GM12878 (cell line): ENCODE measurements at regions not wholly inside any gene's neighbourhood (a gene's known extent, or its start where the extent isn't known, plus 50 kb on each side); places are given as distances from the start of the nearest gene placed in this dataset.

Experiments used
- ATAC-seq: fragments of 200-7000 bp; cut with Tn5 transposase; 3 replicates; pipeline ENCODE4 v1.9.1; 2020; ENCODE audit warnings: mild to moderate bottlenecking, moderate library complexity
- BruUV-seq: library from RNA; stranded (reverse); fragments of 400-500 nt; replicated peaks from 2 replicates; lab custom pipeline; 2021; lab: Mats Ljungman, UMichigan
- CTCF ChIA-PET: fragments of 300-600 bp; sonication (Branson Sonifier 250); formaldehyde crosslinking; extraction: SDS; loops from one replicate; lab custom pipeline; 2021; ENCODE audit warnings: inconsistent platforms; lab: Yijun Ruan, JAX
- POLR2A ChIA-PET: fragments of 350-600 bp; formaldehyde crosslinking; extraction: SDS; loops from one replicate; lab custom pipeline; 2021; ENCODE audit warnings: inconsistent platforms; lab: Charles Lee
- RAD21 ChIA-PET: fragments of 300-600 bp; sonication (Branson Sonifier 250); formaldehyde crosslinking; loops from one replicate; lab custom pipeline; 2023; ENCODE audit warnings: antibody characterized with exemption; ENCODE audit not compliant: unreplicated experiment; lab: Charles Lee
- SMC1A ChIA-PET: fragments of 300-600 bp; sonication (Branson Sonifier 250); formaldehyde crosslinking; loops from one replicate; lab custom pipeline; 2023; ENCODE audit not compliant: unreplicated experiment, uncharacterized antibody; lab: Charles Lee
- DNase-seq: peaks from one replicate; pipeline ENCODE4 v3.0.0-alpha.2; 2011; ENCODE audit warnings: low read depth, low spot score
- FAIRE-seq: peaks from 3 replicates; lab custom pipeline; 2011; peaks lifted over from hg19 to GRCh38; lab: Jason Lieb, UNC
- H2AFZ ChIP-seq: 2 replicates; pipeline ENCODE4 v1.6.0; 2011; ENCODE audit warnings: low read depth, low read length, control low read depth; ENCODE audit not compliant: control insufficient read depth
- H3K27ac ChIP-seq: 2 replicates; pipeline ENCODE4 v1.5.1; 2011; ENCODE audit warnings: control low read depth; ENCODE audit not compliant: control insufficient read depth, insufficient read depth
- H3K27me3 ChIP-seq, 2 experiments: replicated peaks in 1 of 2; 2 replicates each; pipeline versions ENCODE4 v1.6.0 to v1.6.1; 2011; ENCODE audit warnings: low read length in 1 of 2; ENCODE audit not compliant: control insufficient read depth in 2 of 2, insufficient read depth in 2 of 2
- H3K36me3 ChIP-seq, 2 experiments: 2 replicates each; pipeline ENCODE4 v1.5.1; 2011; ENCODE audit warnings: low read length in 1 of 2; ENCODE audit not compliant: control insufficient read depth in 2 of 2, insufficient read depth in 2 of 2
- H3K4me1 ChIP-seq: 2 replicates; pipeline ENCODE4 v1.6.1; 2011; ENCODE audit warnings: mild to moderate bottlenecking, low read length, moderate library complexity, mixed read lengths; ENCODE audit not compliant: control insufficient read depth, insufficient read depth
- H3K4me2 ChIP-seq: 2 replicates; pipeline ENCODE4 v1.6.0; 2011; ENCODE audit warnings: control low read depth; ENCODE audit not compliant: control insufficient read depth, insufficient read depth
- H3K4me3 ChIP-seq: fragments of 200-600 bp; sonication (generic); 2 replicates; pipeline ENCODE4 v1.5.1; 2016
- H3K79me2 ChIP-seq: 2 replicates; pipeline ENCODE4 v1.6.0; 2011; ENCODE audit warnings: low read length; ENCODE audit not compliant: control insufficient read depth, insufficient read depth
- H3K9ac ChIP-seq: 2 replicates; pipeline ENCODE4 v1.8.0; 2011; ENCODE audit warnings: low read length, control low read depth, mixed read lengths; ENCODE audit not compliant: control insufficient read depth, insufficient read depth
- H3K9me3 ChIP-seq: replicated peaks from 3 replicates; pipeline ENCODE4 v1.5.1; 2011; ENCODE audit warnings: mild to moderate bottlenecking, low read length; ENCODE audit not compliant: control insufficient read depth, insufficient read depth
- H4K20me1 ChIP-seq: 2 replicates; pipeline ENCODE4 v1.6.0; 2011; ENCODE audit not compliant: control insufficient read depth, insufficient read depth
- ASH2L ChIP-seq: fragments of 300-600, 200-600 bp; sonication (generic); IDR thresholded peaks from 2 replicates; pipeline ENCODE4 v1.6.1; 2017; ENCODE audit warnings: low read depth, mild to moderate bottlenecking, borderline replicate concordance
- BMI1 ChIP-seq: fragments of 450-650 bp; IDR thresholded peaks from 2 replicates; pipeline ENCODE4 v1.6.1; 2016; ENCODE audit warnings: mild to moderate bottlenecking, moderate library complexity, borderline replicate concordance
- BRCA1 ChIP-seq: IDR thresholded peaks from 2 replicates; pipeline ENCODE4 v1.6.1; 2011; ENCODE audit warnings: low read depth, low read length, improper control_type of control experiment
- CREB1 ChIP-seq: IDR thresholded peaks from 2 replicates; pipeline ENCODE4 v1.6.1; 2012; ENCODE audit warnings: low read depth, mild to moderate bottlenecking, inconsistent platforms
- DPF2 ChIP-seq: fragments of 450-650 bp; IDR thresholded peaks from 2 replicates; pipeline ENCODE4 v1.6.1; 2017; ENCODE audit warnings: mild to moderate bottlenecking
- HDAC2 ChIP-seq: fragments of 200-600 bp; sonication (generic); IDR thresholded peaks from 2 replicates; pipeline ENCODE4 v1.6.1; 2017
- HDAC6 ChIP-seq: fragments of 200-600 bp; sonication (generic); IDR thresholded peaks from one replicate; pipeline ENCODE4 v1.8.0; 2017; ENCODE audit warnings: antibody characterized with exemption; ENCODE audit not compliant: unreplicated experiment
- IRF4 ChIP-seq: IDR thresholded peaks from 2 replicates; pipeline ENCODE4 v1.6.1; 2011; ENCODE audit warnings: low read depth, low read length
- MTA2 ChIP-seq: fragments of 450-650 bp; IDR thresholded peaks from 2 replicates; pipeline ENCODE4 v1.6.1; 2016; ENCODE audit warnings: low read depth, mild to moderate bottlenecking, moderate library complexity
- POLR2AphosphoS2 ChIP-seq: IDR thresholded peaks from 2 replicates; pipeline ENCODE4 v1.6.1; 2011; ENCODE audit warnings: low read depth, mild to moderate bottlenecking, low read length, improper control_type of control experiment, moderate library complexity
- REST ChIP-seq: IDR thresholded peaks from 2 replicates; pipeline ENCODE4 v1.6.1; 2012; ENCODE audit warnings: mild to moderate bottlenecking, low read depth, low read length
- SP1 ChIP-seq: IDR thresholded peaks from one replicate; pipeline ENCODE4 v1.6.1; 2011; ENCODE audit warnings: low read depth, low read length
- SREBF1 ChIP-seq: IDR thresholded peaks from 2 replicates; pipeline ENCODE4 v1.6.1; 2012; ENCODE audit warnings: mild to moderate bottlenecking, low read length
- TARDBP ChIP-seq: IDR thresholded peaks from 2 replicates; pipeline ENCODE4 v1.6.1; 2016; ENCODE audit warnings: borderline replicate concordance
- TCF12 ChIP-seq: IDR thresholded peaks from 2 replicates; pipeline ENCODE4 v1.6.1; 2011; ENCODE audit warnings: low read depth, mild to moderate bottlenecking, low read length
- TCF7 ChIP-seq: IDR thresholded peaks from 2 replicates; pipeline ENCODE4 v1.6.1; 2014; ENCODE audit warnings: antibody characterized with exemption, borderline replicate concordance
- USF2 ChIP-seq: IDR thresholded peaks from 2 replicates; pipeline ENCODE4 v1.6.1; 2011; ENCODE audit warnings: low read depth, low read length, improper control_type of control experiment, borderline replicate concordance
- WGBS: methylation state at CpG from one replicate; pipeline ENCODE4 v1.1.6; 2016; ENCODE audit warnings: low lambda C conversion rate; ENCODE audit not compliant: insufficient replicate concordance, insufficient coverage; ENCODE audit errors: missing lambda C conversion rate; 5-methylcytosine and 5-hydroxymethylcytosine counted together
- in situ Hi-C: fragments of 300-500 bp; cut with MboI; formaldehyde crosslinking; loops from 9 replicates; pipeline ENCODE4 v1.14.3; 2018; ENCODE audit warnings: mixed read lengths
- intact Hi-C: fragments of 100-400 bp; cut with micrococcal nuclease; formaldehyde crosslinking; loops from one replicate; pipeline ENCODE4 v1.14.2; 2022; ENCODE audit not compliant: unreplicated experiment
- TF ChIP-seq, protein P1 (sequence below): fragments of 450-650 bp; IDR thresholded peaks from 2 replicates; pipeline ENCODE4 v1.6.1; 2017; ENCODE audit warnings: mild to moderate bottlenecking, moderate library complexity
- TF ChIP-seq, protein P2 (sequence below): IDR thresholded peaks from 2 replicates; pipeline ENCODE4 v1.6.1; 2012; ENCODE audit warnings: low read depth, low read length, improper control_type of control experiment

DNA sequence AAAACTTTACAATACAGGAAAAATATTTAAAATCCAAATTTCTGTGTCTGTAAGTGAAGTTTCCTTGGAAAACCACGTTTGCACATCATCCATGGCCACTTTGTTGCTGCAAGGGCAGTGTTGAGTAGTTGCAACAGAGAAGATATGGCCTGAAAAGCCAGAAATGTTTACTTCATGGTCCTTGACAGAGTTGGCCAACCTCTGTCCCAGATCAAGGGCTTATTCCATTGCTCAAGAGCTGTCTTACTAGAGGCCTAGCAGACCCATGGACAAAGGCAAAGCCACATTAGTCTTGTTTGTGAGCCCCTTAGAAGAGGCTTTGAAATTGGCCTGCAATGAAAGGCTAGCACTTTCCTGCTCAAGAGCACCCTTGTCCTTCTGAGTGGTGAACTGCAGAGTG is 119.4 kb downstream of the GAS1 start:
- DNase-seq (no peak), ATAC-seq (no peak), FAIRE-seq (no peak)
- H3K9ac ChIP-seq: no peak overlapping the region
- SMC1A ChIA-PET: no interaction called here
- H3K4me3 ChIP-seq: no peak overlapping the region
- in situ Hi-C loops (no loop called here), intact Hi-C loops (no loop called here)
- H3K27ac ChIP-seq: no peak overlapping the region
- H3K27me3 ChIP-seq: no peaks in the 10 kb centered on the region
- TF ChIP-seq ASH2L (no peak), POLR2AphosphoS2 (no peak), TCF7 (no peak), SP1 (no peak), BMI1 (no peak), HDAC2 (no peak), CREB1 (no peak), HDAC6 (no peak), MTA2 (no peak), REST (no peak), TARDBP (no peak), SREBF1 (no peak), BRCA1 (no peak), TCF12 (no peak), IRF4 (no peak), USF2 (no peak), DPF2 (no peak)
- TF ChIP-seq, protein P1, sequence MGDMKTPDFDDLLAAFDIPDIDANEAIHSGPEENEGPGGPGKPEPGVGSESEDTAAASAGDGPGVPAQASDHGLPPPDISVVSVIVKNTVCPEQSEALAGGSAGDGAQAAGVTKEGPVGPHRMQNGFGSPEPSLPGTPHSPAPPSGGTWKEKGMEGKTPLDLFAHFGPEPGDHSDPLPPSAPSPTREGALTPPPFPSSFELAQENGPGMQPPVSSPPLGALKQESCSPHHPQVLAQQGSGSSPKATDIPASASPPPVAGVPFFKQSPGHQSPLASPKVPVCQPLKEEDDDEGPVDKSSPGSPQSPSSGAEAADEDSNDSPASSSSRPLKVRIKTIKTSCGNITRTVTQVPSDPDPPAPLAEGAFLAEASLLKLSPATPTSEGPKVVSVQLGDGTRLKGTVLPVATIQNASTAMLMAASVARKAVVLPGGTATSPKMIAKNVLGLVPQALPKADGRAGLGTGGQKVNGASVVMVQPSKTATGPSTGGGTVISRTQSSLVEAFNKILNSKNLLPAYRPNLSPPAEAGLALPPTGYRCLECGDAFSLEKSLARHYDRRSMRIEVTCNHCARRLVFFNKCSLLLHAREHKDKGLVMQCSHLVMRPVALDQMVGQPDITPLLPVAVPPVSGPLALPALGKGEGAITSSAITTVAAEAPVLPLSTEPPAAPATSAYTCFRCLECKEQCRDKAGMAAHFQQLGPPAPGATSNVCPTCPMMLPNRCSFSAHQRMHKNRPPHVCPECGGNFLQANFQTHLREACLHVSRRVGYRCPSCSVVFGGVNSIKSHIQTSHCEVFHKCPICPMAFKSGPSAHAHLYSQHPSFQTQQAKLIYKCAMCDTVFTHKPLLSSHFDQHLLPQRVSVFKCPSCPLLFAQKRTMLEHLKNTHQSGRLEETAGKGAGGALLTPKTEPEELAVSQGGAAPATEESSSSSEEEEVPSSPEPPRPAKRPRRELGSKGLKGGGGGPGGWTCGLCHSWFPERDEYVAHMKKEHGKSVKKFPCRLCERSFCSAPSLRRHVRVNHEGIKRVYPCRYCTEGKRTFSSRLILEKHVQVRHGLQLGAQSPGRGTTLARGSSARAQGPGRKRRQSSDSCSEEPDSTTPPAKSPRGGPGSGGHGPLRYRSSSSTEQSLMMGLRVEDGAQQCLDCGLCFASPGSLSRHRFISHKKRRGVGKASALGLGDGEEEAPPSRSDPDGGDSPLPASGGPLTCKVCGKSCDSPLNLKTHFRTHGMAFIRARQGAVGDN: no peak
- TF ChIP-seq, protein P2, sequence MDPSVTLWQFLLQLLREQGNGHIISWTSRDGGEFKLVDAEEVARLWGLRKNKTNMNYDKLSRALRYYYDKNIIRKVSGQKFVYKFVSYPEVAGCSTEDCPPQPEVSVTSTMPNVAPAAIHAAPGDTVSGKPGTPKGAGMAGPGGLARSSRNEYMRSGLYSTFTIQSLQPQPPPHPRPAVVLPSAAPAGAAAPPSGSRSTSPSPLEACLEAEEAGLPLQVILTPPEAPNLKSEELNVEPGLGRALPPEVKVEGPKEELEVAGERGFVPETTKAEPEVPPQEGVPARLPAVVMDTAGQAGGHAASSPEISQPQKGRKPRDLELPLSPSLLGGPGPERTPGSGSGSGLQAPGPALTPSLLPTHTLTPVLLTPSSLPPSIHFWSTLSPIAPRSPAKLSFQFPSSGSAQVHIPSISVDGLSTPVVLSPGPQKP: no peak
- H4K20me1 ChIP-seq: no peaks in the 10 kb centered on the region
- BruUV-seq: no TSS peak
- H3K79me2 ChIP-seq: no peaks in the 10 kb centered on the region
- POLR2A ChIA-PET: no interaction called here
- H2AFZ ChIP-seq: no peak overlapping the region
- no peaks in the 10 kb centered on the region for H3K36me3 ChIP-seq
- H3K4me1 ChIP-seq: no peaks in the 10 kb centered on the region
- H3K9me3 ChIP-seq: no peaks in the 10 kb centered on the region
- RAD21 ChIA-PET: no interaction called here
- CTCF ChIA-PET: no interaction called here
- no peak overlapping the region for H3K4me2 ChIP-seq
- 0% methylated on average over 1 of the region's 1 CpG for WGBS
